ENCODE measurements at regions not wholly inside any gene's neighbourhood (a gene's known extent, or its start where the extent isn't known, plus 50 kb on each side); places are given as distances from the start of the nearest gene placed in this dataset.

DNA sequence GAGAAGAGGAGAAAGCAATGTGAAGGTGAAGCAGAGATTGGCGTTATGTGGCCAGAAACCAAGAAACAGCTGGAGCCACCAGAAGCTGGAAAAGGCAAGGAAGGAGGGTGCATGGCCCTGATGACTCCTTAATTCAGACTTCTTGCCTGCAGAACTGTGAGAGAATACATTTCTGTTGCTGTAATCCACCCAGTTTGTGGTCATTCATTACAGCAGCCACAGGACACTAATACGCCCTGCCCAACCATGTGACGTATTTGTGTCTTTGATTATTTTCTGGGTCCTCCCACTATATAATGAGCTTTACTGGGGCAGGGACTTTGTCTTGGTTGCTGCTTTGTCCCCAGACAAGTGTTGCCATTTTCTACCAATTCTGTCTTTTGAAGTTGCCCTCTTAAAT, 64.5 kb upstream of the MITF start:
- ATAC-seq (ENCODE audit: low FRiP score) (no peak), DNase-seq (ENCODE audit: low spot score) (no peak)
- TF ChIP-seq, protein P1, sequence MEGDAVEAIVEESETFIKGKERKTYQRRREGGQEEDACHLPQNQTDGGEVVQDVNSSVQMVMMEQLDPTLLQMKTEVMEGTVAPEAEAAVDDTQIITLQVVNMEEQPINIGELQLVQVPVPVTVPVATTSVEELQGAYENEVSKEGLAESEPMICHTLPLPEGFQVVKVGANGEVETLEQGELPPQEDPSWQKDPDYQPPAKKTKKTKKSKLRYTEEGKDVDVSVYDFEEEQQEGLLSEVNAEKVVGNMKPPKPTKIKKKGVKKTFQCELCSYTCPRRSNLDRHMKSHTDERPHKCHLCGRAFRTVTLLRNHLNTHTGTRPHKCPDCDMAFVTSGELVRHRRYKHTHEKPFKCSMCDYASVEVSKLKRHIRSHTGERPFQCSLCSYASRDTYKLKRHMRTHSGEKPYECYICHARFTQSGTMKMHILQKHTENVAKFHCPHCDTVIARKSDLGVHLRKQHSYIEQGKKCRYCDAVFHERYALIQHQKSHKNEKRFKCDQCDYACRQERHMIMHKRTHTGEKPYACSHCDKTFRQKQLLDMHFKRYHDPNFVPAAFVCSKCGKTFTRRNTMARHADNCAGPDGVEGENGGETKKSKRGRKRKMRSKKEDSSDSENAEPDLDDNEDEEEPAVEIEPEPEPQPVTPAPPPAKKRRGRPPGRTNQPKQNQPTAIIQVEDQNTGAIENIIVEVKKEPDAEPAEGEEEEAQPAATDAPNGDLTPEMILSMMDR (IDR thresholded peaks at IDR 0.05): no peak

DNA sequence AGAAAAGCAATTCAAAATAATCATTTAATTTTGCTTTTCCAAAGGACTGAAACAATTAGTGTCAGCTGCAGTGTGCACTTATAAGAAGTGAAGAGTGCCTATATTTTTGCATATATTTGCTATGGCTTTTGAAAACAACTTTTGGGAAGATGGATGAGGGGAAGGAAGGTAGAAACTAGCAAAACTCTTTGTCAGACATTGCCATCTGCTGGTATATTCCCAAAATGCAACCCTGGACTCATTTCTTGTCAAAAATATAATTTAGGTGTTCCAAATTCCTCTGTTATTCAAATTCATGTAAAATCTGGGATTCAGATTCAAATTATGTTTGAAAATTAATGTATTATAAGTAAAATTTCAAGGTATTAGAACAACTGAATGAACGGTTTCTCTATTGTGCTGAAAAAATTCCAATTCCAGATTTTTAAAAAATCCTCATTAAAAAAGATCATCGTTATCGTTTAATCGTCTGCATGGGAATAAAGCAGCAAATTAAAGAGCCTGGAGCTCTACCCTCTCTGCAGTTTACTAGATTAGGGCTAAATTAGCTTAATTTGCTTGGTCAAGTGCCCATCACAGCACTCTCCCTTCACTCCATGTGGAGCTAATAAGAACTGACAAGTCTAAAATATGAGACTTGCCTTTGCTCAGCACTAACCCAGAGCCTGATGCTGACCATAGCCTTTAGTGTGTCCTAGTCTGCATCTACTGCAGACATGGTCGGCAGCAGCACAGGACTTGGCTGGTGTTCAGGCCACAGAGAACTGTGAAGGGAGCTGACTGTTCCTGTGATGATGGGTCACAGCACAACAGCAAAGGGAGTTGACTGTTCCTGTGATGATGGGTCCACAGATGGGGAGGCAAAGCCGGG, 67.9 kb upstream of the MITF start:
- DNase-seq (ENCODE audit: low spot score) (no peak), ATAC-seq (ENCODE audit: low FRiP score) (no peak)
- TF ChIP-seq, protein P1 (IDR thresholded peaks at IDR 0.05): peak in 1 of 3 donors; percentile 3

DNA sequence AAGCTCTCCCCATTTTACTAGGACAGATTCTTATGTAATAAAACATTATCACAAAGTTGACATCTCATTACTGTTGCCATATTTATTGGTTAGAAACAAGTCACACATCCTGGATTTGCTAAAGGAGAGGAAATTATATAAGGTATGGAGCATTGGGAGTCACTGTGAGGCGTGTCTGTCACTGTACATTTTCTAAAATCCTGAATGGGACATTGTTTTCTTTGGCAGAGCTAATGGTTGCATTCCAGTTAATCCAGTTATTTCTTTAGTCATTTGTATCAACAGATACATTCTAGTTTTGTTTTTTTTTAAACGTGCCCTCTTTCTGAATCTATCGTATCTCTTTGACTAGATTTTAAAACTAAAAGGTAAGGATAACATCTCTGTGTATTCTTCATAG, 70.2 kb upstream of the MITF start:
- TF ChIP-seq, protein P1 (IDR thresholded peaks at IDR 0.05): no peak
- ATAC-seq (ENCODE audit: low FRiP score): no peak
- DNase-seq (ENCODE audit: low spot score): no peak

DNA sequence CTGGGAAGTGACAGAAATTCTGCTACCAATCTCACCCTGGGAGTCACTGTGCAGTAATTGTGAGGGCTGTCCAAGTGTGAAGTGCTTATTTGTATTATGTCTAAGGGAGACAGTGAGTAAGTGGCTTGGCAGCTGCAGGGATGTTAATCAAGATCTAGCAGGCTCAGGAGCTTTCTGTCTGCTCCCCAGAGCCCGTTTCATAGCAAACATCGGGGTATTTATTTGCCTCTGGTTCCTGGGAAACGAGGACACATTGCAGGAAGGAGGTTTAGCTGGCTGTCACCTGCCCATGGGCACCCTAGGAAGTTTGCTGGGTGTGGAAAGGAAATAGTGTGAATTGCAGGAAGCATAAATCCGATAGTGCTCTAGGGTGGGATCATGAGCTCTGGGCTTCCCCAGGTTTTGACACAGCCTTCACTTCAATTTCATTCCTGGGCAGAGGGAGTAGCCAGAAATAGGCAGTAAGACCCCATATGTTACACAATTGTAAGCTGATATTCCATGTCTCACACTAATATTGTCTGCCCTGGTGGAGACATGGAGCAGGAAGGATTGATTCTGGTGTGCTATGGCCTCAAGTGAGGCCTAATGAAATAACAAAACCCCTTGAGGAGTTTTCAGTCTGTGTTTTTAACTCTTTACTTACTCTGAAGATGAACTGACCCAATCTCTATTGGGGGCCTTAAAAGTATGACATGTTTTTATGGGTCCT, 74.1 kb upstream of the MITF start:
- no peak for ATAC-seq (ENCODE audit: low FRiP score)
- DNase-seq (ENCODE audit: low spot score): no peak
- TF ChIP-seq, protein P1 (IDR thresholded peaks at IDR 0.05): no peak

DNA sequence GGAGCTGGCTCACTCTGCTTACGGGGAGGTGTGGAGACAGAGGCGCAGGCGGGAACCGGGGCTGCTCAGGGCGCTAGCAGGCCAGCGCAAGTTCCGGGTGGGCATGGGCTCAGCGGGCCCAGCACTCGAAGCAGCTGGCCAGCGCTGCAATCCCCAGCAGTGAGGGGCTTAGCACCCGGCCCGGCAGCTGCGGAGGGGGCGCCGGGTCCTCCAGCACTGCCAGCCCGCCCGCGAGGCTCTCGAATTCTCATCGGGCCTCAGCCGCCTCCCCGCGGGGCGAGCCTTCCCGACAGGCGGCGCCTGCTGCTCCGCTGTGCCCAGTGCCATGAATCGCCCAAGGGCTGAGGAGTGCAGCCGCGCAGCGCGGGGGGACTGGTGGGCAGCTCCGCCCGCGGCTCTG, 78.6 kb upstream of the MITF start:
- TF ChIP-seq, protein P1 (IDR thresholded peaks at IDR 0.05): no peak
- ATAC-seq (ENCODE audit: low FRiP score): no peak
- DNase-seq (ENCODE audit: low spot score): no peak

DNA sequence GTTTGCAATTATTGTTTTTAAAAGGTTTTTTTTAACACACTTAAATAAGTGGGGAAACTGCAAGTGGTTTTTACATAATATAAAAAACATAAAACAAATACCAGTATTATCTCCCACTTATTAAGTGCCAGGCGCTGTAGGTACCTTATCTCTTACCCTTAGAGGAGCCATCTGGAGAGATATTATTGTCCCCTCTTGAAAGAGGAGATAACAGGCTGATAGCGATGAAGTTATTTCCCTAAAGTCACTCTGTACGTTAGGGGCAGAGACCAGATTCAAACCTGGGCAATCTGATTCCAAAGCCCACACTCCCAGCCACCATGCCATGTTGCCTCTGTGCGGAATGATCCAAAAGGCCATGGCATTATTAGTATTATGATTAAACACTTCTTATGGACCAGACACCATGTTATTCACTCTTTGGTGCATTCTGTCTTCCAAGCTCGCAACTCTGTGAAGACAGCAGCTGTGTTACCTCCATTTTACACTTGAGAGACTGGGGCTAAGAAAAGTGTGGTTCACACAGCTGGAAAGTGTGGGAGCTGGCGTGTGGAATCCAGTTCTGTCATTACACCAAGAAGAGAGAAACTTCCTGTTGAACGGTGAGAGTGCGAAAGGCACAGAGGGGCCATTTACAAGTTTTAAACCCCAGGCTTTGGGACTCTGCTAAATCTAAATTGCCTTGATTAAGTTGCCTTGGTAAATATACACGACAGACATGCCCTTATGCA, 79.9 kb upstream of the MITF start:
- TF ChIP-seq, protein P1 (IDR thresholded peaks at IDR 0.05): no peak
- no peak for ATAC-seq (ENCODE audit: low FRiP score)
- no peak for DNase-seq (ENCODE audit: low spot score)

Data from omental fat pad (tissue), 3 donors.